ENCODE measurements at regions not wholly inside any gene's neighbourhood (a gene's known extent, or its start where the extent isn't known, plus 50 kb on each side); places are given as distances from the start of the nearest gene placed in this dataset.

DNA sequence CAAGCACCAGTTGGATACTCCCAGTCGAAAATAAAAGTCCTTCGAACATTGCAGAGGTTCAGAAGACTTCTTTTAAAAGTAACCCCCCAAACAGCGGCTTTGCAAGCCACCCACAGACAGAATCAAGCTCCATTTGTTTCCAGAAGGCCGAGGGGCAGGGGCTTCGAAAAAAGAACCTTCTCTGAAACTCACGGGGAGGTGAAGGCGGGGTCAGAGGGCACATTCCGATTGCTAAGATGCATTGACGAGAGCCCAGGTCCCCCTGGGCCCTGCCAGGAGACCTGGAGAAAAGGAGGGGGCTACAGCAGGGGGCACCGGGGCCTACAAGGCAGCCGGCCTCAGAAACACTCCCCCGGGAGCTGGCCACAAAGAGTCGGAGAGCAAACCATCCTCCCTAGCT, 306.8 kb downstream of the MN1 start:
- no peak overlapping the region for H3K4me3 ChIP-seq (ENCODE audit: low read depth, low read length)
- DNase-seq (ENCODE audit: low read depth) = no peak
- TF ChIP-seq, protein P1, sequence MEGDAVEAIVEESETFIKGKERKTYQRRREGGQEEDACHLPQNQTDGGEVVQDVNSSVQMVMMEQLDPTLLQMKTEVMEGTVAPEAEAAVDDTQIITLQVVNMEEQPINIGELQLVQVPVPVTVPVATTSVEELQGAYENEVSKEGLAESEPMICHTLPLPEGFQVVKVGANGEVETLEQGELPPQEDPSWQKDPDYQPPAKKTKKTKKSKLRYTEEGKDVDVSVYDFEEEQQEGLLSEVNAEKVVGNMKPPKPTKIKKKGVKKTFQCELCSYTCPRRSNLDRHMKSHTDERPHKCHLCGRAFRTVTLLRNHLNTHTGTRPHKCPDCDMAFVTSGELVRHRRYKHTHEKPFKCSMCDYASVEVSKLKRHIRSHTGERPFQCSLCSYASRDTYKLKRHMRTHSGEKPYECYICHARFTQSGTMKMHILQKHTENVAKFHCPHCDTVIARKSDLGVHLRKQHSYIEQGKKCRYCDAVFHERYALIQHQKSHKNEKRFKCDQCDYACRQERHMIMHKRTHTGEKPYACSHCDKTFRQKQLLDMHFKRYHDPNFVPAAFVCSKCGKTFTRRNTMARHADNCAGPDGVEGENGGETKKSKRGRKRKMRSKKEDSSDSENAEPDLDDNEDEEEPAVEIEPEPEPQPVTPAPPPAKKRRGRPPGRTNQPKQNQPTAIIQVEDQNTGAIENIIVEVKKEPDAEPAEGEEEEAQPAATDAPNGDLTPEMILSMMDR (IDR thresholded peaks at IDR 0.05; ENCODE audit: insufficient read depth, low read depth, low read length) = no peak

DNA sequence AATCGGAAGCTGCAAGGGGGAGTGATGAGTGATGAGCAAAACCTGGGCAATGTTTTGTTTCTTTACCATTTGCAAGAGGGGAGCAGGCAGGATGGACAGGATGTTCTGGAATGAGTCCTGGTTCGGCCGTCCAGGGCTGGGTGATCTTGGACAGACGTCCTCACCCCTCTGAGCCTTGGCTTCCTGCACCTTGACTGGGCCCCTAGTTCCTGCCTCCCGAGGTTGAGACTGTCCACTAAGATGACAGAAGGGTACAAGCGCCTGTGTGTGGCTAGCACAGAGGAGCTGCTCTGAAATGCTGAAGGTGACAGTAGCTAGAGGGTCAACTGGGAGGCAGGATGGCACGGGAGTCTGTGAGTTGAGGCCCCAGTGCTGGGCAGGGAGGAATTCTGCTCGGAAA, 306.2 kb downstream of the MN1 start:
- DNase-seq (ENCODE audit: low read depth) = no peak
- TF ChIP-seq, protein P1 (IDR thresholded peaks at IDR 0.05; ENCODE audit: insufficient read depth, low read depth, low read length) = no peak
- no peak overlapping the region for H3K4me3 ChIP-seq (ENCODE audit: low read depth, low read length)

DNA sequence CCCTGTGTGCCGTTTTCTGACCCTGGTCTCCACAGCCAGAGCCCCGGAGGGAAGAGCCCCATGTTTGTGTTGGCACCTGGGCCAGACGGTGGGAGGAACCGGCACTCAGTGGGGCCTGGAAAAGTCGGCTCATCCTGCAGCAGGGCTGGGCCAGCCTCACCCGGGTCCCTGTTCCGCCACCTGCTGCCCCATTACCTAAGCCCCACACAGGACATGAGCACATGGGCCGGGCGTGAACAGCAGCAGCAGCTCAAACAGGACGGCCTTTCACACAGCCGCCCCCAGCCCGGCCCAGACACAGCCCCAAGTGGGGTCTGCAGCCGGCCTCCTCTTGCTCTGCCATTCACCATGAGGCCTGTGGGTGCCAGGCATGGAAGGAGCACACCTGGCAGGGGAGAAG, 302.4 kb downstream of the MN1 start:
- TF ChIP-seq, protein P1 (IDR thresholded peaks at IDR 0.05; ENCODE audit: insufficient read depth, low read depth, low read length) = no peak
- H3K4me3 ChIP-seq (ENCODE audit: low read depth, low read length) = no peak overlapping the region
- DNase-seq (ENCODE audit: low read depth) = no peak

- TF ChIP-seq, protein P1 (IDR thresholded peaks at IDR 0.05; ENCODE audit: insufficient read depth, low read depth, low read length) = no peak
- no peak overlapping the region for H3K4me3 ChIP-seq (ENCODE audit: low read depth, low read length)
- DNase-seq (ENCODE audit: low read depth) = no peak
Observed at GRCh38 chr22:27501191-27501936, 300.2 kb downstream of the MN1 start.

GRCh38 chr22:27502327-27502726, 299.2 kb downstream of the MN1 start:
- DNase-seq (ENCODE audit: low read depth) = no peak
- H3K4me3 ChIP-seq (ENCODE audit: low read depth, low read length) = no peak overlapping the region
- TF ChIP-seq, protein P1 (IDR thresholded peaks at IDR 0.05; ENCODE audit: insufficient read depth, low read depth, low read length) = no peak

GRCh38 chr22:27504360-27505253, 296.9 kb downstream of the MN1 start:
- no peak for DNase-seq (ENCODE audit: low read depth)

More at GRCh38 chr22:27504360-27505253, 296.9 kb downstream of the MN1 start:
- H3K4me3 ChIP-seq (ENCODE audit: low read depth, low read length) = no peak overlapping the region
- TF ChIP-seq, protein P1 (IDR thresholded peaks at IDR 0.05; ENCODE audit: insufficient read depth, low read depth, low read length) = no peak

All from fibroblast of villous mesenchyme (primary cell).